NB4 (cell line): ENCODE measurements at regions not wholly inside any gene's neighbourhood (a gene's known extent, or its start where the extent isn't known, plus 50 kb on each side); places are given as distances from the start of the nearest gene placed in this dataset.

Experiments
- TF ChIP-seq, protein P1 (sequence below): IDR thresholded peaks from one replicate; pipeline ENCODE4 v1.5.1; 2012; ENCODE audit warnings: low read depth, low read length
- TF ChIP-seq, protein P2 (sequence below): IDR thresholded peaks from 2 replicates; pipeline ENCODE4 v1.6.1; 2011; ENCODE audit warnings: low read depth, low read length

DNA sequence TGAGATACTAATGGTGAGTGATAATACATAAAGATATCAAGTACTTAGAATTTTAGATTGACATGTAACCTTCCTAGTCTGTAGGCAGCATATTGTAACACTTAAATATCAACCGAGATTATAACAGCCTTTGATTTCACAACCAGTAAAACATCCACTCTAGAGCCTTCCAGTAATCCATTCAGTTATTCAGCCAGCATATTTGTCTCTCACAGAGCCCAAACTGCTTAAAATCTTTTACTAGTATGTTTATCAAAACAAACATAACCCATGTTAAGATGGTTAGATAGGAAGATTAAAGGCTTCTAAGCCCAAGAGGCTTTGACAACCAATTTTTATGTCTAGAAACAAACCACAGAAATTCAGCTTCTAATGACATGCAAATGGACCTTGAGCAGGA is 177.9 kb upstream of the FST start:
- TF ChIP-seq, protein P1, sequence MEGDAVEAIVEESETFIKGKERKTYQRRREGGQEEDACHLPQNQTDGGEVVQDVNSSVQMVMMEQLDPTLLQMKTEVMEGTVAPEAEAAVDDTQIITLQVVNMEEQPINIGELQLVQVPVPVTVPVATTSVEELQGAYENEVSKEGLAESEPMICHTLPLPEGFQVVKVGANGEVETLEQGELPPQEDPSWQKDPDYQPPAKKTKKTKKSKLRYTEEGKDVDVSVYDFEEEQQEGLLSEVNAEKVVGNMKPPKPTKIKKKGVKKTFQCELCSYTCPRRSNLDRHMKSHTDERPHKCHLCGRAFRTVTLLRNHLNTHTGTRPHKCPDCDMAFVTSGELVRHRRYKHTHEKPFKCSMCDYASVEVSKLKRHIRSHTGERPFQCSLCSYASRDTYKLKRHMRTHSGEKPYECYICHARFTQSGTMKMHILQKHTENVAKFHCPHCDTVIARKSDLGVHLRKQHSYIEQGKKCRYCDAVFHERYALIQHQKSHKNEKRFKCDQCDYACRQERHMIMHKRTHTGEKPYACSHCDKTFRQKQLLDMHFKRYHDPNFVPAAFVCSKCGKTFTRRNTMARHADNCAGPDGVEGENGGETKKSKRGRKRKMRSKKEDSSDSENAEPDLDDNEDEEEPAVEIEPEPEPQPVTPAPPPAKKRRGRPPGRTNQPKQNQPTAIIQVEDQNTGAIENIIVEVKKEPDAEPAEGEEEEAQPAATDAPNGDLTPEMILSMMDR, result no peak
- TF ChIP-seq, protein P2, sequence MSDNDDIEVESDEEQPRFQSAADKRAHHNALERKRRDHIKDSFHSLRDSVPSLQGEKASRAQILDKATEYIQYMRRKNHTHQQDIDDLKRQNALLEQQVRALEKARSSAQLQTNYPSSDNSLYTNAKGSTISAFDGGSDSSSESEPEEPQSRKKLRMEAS, result no peak
